HG03064 (cell line): ENCODE measurements at regions not wholly inside any gene's neighbourhood (a gene's known extent, or its start where the extent isn't known, plus 50 kb on each side); places are given as distances from the start of the nearest gene placed in this dataset.

ENCODE experiments used
- ATAC-seq: cut with Tn5 transposase; IDR thresholded peaks from one replicate; pipeline ENCODE4 v1.9.1; 2021; ENCODE audit warnings: low read depth; ENCODE audit not compliant: unreplicated experiment

DNA sequence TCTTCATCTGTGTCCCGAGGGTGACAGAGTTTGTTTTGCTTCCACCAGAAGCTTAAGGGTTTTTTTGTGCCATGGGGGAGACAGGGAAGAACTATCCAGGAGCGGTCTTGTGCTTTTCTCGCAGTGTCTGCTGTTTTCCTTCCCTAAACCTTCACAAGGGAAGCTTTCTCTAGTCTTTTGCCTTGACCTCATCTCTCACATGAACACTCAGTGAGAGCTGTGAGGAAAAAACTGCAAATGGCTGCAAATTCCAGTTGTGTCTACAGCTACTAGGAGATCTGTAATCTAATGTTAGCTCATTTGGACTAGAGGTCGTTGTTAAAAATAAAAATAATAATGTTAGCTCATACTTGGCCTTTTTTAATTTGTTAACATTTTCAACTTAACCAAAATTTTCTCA is 264.7 kb upstream of the SESN3 start:
- no peak for ATAC-seq

- no peak for ATAC-seq
Measured at GRCh38 chr11:95494856-95495255, 263.9 kb upstream of the SESN3 start.

DNA sequence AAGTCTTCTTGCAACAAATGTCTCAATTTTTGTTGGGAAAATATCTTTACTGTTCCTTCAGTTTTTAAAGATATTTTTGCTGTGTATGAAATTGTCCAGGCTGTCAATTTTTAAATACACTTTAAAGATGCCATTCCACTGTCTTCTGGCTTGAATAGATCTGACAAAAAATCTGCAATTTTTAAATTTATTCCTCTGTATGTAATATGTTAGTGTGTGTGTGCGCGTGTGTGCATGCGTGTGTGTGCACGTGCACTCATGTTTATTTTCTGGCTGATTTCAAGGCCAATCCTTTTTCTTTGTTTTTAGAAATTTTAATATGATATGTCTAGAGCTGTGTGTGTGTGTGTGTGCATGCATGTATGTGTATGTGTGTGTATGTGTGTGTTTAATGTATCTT is 263.2 kb upstream of the SESN3 start:
- no peak for ATAC-seq

- ATAC-seq, result no peak
Measured at GRCh38 chr11:95490625-95491024, 259.6 kb upstream of the SESN3 start.

DNA sequence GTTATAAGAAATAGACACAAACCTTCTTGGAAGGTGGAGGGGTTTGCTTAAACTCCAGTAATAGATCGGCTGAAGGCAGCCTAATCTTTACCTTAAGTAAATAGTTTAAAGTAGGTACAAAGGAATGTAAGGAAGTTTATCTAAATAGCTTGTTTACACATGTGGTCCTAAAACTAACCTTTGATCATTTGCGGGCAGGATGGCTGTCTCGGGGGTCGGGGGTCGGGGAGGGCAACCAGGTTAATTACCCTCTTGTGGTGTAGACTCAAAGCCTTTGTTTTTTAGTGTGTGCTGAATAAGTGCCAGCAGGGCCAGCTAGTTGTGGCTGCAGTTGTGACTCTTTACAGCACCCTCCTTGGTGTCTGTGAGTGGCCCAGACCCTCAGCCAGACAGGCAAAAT is 256.9 kb upstream of the SESN3 start:
- ATAC-seq, result no peak

DNA sequence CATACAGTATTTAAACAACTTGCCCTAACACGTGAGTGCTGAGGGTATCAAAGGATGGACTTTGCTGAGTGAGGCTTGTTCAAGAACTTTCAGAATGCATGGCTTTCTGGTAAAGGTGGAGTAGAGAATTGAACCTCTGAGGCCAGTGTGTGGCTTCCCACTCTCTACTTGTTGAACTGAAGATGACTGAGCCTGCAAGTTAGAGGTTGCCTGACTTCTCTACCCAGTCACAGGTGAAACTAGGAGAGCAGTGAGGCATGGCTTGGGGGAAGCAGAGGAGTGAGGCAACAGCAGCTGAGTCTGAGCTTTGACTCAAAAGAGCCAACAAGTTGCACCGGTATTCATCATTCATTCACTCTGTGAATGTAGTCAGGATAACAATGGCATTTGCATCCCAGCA is 256.4 kb upstream of the SESN3 start:
- peak; percentile 100 for ATAC-seq

DNA sequence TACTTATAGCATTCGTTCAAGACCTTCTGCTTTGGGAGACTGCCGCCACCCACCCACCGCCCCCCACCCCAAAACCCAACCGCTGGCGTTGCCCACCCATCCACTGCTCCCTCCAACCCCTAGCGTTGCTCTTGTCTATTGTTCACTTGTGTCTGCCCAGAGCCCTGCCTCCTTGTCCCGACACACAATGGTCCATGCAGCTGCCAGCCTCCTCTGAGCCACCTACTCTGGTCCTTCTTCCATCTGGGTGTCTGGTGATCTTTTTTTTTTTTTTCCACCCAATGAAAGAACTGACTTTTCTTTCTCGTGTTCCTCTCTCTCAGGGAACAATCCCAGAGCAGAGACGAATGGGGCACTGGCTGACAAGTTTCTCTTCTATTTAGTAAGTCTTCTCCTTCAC is 256.0 kb upstream of the SESN3 start:
- ATAC-seq, result no peak

- ATAC-seq, result no peak
Measured at GRCh38 chr11:95486466-95486865, 255.5 kb upstream of the SESN3 start.

DNA sequence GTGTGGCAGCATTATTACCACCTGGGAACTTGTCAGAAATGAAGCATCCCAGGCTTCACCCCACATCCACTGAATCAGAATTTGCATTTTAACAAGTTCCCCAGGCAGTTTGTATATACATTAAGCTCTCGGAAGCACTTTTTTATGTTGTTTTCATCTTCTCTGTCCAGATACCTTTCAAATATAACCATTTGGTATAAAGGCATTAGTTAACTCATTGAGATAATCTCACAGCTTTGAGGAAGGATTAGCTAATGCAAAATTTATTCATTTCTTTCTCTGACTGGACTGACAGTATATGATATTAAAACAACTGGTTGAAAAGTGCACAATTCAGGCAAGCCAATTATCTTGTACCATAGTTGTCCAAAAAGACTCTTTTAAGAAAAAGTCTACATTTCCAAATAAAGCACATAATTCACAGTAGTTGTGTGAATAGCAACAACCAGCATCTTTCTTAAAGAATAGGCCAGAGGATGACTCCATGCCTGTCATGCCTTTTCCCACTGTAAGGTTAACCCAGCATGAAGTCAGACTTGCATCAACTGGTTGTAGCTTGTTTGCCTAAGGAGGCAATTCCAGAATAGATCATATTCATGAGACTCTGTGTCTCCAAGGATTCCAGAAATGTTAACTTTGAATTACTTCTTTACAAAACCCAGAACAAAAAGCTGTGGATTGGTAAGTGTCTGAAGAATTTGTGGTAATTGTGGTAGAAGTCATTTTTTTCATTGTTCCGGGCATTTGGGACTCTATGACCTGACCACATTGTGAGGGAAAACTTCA is 254.3 kb upstream of the SESN3 start:
- ATAC-seq, result no peak

- no peak for ATAC-seq
Measured at GRCh38 chr11:95483339-95483738, 252.3 kb upstream of the SESN3 start.

- ATAC-seq, result no peak
Measured at GRCh38 chr11:95478003-95478402, 247.0 kb upstream of the SESN3 start.

DNA sequence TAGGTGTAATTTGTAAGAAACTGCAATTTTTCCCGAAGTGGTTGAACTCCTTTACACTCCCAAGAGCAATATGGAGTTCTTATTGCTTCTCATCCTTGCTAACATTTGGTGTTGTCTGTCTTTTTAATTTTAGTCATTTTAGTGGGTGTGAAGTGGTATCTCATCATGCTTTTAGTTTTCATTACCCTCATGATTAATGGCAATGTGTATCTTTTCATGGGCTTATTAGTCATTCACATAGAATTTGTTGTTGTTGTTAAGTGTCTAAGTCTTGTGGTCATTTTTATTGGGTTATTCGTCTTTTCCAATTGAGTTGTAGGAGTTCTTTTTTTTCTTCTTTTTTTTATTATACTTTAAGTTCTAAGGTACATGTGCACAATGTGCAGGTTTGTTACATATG is 238.3 kb upstream of the SESN3 start:
- ATAC-seq, result no peak

DNA sequence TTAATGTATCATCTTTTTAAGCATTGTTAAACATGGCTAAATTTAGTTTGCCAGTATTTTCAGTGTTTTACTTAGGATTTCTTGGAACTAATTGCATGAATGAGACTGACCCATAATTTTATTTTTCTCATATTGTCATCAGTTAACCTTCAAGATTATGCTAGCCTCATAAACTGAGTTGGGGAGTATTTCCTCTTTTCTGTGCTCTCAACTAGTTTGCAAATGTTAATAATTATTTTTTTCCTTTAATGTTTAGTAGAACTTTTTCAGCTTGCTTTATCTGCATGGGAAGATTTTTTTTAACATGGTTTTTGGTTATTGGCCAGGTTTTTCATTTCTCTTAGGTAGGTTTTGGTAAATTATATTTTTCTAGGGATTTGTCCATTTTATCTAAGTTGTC is 235.4 kb upstream of the SESN3 start:
- ATAC-seq, result no peak

DNA sequence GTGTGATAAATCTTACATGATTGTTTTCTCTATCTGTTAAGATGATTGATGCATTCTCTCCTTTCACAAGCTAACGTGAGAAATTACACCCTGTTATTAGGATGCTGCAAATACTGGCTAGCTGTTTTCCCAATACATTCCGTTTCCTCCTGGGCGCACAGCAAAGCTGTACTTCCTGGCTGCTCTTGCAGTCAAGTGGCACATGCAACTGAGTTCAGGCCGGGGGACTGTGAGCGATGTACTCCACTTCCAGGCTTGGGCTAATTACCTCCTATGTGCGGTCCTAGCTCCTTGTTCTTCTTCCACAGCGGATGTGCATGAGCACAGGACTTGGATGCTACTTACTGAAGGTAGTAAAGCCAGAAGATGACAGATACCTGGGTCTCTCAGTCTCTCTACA is 234.9 kb upstream of the SESN3 start:
- ATAC-seq, result no peak

DNA sequence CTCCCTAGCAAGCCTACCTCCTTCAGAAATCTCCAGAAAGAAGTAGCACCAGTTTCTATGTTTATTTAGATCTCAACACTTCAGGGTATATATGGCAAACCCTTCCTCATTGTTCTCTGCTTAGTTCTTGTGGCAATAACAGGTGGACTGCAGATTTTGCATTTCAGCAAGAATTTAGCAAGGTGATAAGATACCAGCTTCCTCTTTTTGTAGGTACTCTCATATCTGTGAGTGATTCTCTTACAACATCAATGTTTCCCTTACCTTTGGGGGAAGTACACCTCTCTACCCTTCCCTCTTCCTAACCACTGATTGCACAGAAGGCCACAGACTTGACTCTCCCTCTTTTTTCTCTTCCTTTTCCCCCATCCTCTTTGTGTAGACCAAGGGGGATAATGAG is 230.9 kb upstream of the SESN3 start:
- ATAC-seq, result no peak

- ATAC-seq, result no peak
Measured at GRCh38 chr11:95461348-95461747, 230.3 kb upstream of the SESN3 start.

DNA sequence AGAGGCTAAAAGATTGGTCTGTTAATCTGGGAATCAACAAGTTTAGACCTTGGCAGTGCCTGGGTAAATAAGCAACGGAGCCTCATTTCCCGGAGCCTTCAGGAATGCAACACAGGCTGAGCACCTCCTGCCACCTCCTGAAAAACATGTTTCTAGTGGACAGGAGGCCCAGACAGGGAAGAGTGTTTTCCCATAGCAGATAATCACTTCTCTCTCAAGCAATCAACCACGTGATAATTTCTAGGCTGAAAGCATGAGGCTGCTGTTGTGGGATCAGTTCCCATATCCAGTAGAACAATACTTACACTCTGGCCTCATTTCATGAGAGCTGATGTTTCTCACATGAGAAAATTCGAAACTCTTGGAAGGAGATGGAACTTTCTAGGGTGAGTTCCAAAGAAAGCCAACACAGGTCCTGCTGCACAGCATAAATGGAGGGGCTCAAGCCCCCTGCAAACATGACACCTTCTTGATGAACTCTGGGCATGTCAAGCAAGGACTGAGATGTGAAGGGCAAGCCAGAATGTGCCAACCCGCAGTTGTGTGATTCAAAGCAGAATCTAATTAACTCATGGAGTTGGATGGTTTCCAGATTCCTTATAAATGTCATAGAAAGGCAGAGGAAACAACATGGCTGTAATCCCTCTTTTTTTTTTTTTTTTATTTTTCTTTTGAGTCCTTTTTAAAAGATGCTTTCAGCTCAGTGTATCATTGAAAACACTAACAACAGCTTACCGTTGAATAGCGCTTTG is 228.5 kb upstream of the SESN3 start:
- ATAC-seq, result no peak

- ATAC-seq, result no peak
Measured at GRCh38 chr11:95456714-95457491, 225.9 kb upstream of the SESN3 start.

DNA sequence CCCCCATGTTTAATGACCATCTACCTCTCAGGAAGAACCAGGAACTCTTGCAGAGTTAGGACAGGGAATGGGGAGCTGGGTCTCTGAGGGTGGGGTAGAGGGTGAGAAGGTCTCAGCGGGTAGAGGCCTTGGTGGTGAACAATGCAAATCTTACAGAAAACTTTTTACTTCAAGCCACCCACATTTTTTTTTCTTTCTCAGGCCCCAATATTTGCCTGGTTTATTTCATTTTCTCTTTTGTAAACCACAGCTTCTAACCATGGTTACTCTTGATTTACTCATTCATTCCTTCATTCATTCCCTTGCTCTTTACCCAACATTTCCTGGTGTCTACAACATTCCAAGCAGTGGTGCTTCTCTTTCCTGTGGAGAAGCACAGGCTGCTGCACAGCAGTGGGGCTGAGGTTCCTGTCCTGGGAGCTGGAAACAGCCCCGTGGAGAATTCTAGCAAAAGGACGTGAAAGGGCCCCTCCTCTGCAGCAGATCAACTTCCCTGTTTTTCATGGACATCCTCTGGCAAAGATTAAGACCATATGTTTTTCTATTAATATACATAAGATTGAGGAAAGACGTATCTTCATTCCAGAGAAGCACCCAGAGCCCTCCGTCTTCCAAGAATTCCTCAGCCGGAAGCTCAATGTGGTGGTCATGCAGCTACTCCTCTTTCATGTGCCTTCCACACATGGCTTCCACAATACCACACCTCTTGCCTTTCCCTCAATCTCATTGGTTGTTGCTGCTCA is 224.4 kb upstream of the SESN3 start:
- no peak for ATAC-seq

- no peak for ATAC-seq
Measured at GRCh38 chr11:95453616-95454171, 222.7 kb upstream of the SESN3 start.
